ENCODE measurements at regions not wholly inside any gene's neighbourhood (a gene's known extent, or its start where the extent isn't known, plus 50 kb on each side); places are given as distances from the start of the nearest gene placed in this dataset.
"Not testable (repeated sequence)": the region's sequence is repeated elsewhere in the genome, so short reads cannot be mapped to it uniquely, and the experiment has no call there.

DNA sequence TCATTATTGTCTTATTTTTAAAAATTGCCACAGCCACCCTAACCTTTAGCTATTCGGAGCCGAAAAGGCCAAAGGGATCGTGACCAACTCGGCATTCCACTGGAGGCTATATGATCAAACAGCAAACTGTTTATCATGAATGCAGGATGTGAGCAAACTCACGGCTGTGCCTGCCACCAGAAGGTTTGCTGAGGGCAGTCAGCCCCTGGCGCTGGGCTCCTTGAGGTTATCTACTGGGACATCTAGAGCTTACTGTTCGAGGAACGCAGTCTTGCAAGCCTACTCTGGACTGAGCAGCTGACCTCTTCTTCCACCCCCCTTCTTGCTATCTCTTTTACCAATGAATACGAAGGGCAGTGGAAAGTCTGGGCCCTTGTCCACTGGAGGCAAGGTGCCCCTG, 231.5 kb upstream of the TARS1 start:
- Histone ChIP-seq H3K4me3 (no peak overlapping the region), H3K36me3 (no peaks in the 10 kb centered on the region), H3K27me3 (no peaks in the 10 kb centered on the region), H3K4me1 (no peaks in the 10 kb centered on the region), H3K9me3 (no peaks in the 10 kb centered on the region), H3K27ac (no peak overlapping the region)
- no peak for DNase-seq (ENCODE audit: low spot score in 2 of 2)
- 82% methylated on average over 9 of the region's 9 CpGs for WGBS
- TF ChIP-seq POLR2A (IDR thresholded peaks at IDR 0.05) (no peak), EP300 (IDR thresholded peaks at IDR 0.05) (no peak), POLR2AphosphoS5 (IDR thresholded peaks at IDR 0.05) (no peak)
- TF ChIP-seq, protein P1, sequence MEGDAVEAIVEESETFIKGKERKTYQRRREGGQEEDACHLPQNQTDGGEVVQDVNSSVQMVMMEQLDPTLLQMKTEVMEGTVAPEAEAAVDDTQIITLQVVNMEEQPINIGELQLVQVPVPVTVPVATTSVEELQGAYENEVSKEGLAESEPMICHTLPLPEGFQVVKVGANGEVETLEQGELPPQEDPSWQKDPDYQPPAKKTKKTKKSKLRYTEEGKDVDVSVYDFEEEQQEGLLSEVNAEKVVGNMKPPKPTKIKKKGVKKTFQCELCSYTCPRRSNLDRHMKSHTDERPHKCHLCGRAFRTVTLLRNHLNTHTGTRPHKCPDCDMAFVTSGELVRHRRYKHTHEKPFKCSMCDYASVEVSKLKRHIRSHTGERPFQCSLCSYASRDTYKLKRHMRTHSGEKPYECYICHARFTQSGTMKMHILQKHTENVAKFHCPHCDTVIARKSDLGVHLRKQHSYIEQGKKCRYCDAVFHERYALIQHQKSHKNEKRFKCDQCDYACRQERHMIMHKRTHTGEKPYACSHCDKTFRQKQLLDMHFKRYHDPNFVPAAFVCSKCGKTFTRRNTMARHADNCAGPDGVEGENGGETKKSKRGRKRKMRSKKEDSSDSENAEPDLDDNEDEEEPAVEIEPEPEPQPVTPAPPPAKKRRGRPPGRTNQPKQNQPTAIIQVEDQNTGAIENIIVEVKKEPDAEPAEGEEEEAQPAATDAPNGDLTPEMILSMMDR (IDR thresholded peaks at IDR 0.05), result no peak

DNA sequence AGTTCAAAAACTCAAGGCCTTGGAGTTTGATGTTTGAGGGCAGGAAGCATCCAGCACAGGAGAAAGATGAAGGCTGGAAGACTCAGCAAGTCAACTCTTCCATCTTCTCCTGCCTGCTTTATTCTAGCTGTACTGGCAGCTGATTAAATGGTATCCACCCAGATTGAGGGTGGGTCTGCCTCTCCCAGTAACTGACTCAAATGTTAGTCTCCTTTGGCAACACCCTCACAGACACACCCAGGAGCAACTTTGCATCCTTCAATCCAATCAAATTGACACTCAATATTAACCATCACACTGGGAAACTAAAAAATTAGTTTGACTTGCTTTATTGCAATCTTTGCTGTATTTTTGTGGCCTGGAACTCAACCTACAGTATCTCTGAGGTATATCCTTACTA, 230.5 kb upstream of the TARS1 start:
- DNase-seq (ENCODE audit: low spot score in 2 of 2); H3K9me3 ChIP-seq; H3K36me3 ChIP-seq; H3K4me1 ChIP-seq; H3K27ac ChIP-seq; H3K4me3 ChIP-seq; H3K27me3 ChIP-seq: not testable (repeated sequence)

DNA sequence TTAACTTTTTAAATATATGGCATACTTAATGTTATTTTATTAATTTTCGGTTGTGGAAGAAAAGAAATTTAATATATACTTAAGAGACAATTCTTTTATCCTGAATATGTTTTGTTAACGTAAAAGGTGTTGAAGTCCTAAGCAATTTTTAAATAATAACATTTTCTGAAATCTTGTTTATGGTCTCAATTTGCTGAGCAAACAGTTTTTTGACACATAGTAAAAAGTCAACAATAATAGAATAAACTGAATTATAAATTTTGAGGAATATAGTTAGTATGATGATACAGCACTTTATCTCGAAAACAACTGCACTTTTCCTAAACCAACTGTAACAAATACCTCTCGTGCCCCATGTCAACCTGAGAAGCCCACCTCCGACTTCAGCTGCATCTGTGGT, 229.8 kb upstream of the TARS1 start:
- H3K36me3 ChIP-seq, result no peaks in the 10 kb centered on the region
- no peaks in the 10 kb centered on the region for H3K4me1 ChIP-seq
- DNase-seq (ENCODE audit: low spot score in 2 of 2), result no peak
- no peaks in the 10 kb centered on the region for H3K27me3 ChIP-seq
- WGBS, result 93% methylated on average over 5 of the region's 5 CpGs
- no peaks in the 10 kb centered on the region for H3K9me3 ChIP-seq
- TF ChIP-seq POLR2A (IDR thresholded peaks at IDR 0.05) (no peak), EP300 (IDR thresholded peaks at IDR 0.05) (no peak), POLR2AphosphoS5 (IDR thresholded peaks at IDR 0.05) (no peak)
- TF ChIP-seq, protein P1 (IDR thresholded peaks at IDR 0.05), result no peak
- no peak overlapping the region for H3K4me3 ChIP-seq
- H3K27ac ChIP-seq, result no peak overlapping the region

DNA sequence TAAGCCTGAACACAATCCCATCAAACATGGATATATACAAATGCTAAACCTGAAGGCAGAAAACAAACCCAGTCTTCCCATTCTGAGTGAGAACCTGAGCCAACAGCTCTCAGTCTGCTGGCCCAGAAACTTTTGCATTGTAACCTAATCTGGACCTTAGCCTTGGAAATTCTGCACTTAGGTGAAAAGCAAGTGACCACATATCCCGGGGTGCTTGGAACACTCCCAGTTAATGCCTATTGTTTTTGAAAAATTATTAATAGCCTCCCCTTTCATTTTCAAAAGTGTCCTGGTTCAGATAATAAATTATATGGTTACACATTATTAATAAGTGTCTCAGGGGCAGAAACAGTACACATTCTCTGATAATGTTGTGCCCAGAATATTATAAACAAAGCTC, 228.3 kb upstream of the TARS1 start:
- 44% methylated on average over 1 of the region's 1 CpG for WGBS
- no peaks in the 10 kb centered on the region for H3K4me1 ChIP-seq
- no peak overlapping the region for H3K4me3 ChIP-seq
- no peak overlapping the region for H3K27ac ChIP-seq
- no peaks in the 10 kb centered on the region for H3K9me3 ChIP-seq
- no peak for DNase-seq (ENCODE audit: low spot score in 2 of 2)
- no peaks in the 10 kb centered on the region for H3K36me3 ChIP-seq
- no peaks in the 10 kb centered on the region for H3K27me3 ChIP-seq
- TF ChIP-seq EP300 (IDR thresholded peaks at IDR 0.05), result no peak
- no peak for TF ChIP-seq POLR2A (IDR thresholded peaks at IDR 0.05)
- TF ChIP-seq POLR2AphosphoS5 (IDR thresholded peaks at IDR 0.05), result no peak
- TF ChIP-seq, protein P1 (IDR thresholded peaks at IDR 0.05), result no peak

DNA sequence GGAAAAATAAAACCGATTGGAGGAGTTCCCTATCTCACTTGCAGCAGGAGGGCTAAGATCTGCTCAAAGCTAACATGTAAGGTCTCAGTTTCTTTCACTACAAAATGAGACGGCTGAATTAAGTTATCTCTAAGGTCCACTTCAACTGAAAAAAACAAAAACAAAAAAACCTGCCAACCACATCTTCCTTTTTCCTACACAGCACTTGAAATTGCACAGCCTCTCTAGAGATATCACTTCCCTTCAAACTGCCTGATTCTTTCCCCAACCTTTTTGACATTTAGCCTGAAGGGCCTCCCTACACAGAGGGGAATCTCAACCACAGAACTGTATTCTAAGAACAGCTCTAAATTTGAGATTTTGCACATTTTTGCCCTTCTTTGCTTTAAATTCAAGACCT, 227.9 kb upstream of the TARS1 start:
- WGBS, result 48% methylated on average over 2 of the region's 2 CpGs
- Histone ChIP-seq H3K9me3 (no peaks in the 10 kb centered on the region), H3K36me3 (no peaks in the 10 kb centered on the region), H3K4me3 (no peak overlapping the region), H3K27me3 (no peaks in the 10 kb centered on the region), H3K27ac (no peak overlapping the region), H3K4me1 (no peaks in the 10 kb centered on the region)
- DNase-seq (ENCODE audit: low spot score in 2 of 2), result no peak
- TF ChIP-seq EP300 (IDR thresholded peaks at IDR 0.05) (no peak), POLR2A (IDR thresholded peaks at IDR 0.05) (no peak), POLR2AphosphoS5 (IDR thresholded peaks at IDR 0.05) (no peak)
- TF ChIP-seq, protein P1 (IDR thresholded peaks at IDR 0.05), result no peak

DNA sequence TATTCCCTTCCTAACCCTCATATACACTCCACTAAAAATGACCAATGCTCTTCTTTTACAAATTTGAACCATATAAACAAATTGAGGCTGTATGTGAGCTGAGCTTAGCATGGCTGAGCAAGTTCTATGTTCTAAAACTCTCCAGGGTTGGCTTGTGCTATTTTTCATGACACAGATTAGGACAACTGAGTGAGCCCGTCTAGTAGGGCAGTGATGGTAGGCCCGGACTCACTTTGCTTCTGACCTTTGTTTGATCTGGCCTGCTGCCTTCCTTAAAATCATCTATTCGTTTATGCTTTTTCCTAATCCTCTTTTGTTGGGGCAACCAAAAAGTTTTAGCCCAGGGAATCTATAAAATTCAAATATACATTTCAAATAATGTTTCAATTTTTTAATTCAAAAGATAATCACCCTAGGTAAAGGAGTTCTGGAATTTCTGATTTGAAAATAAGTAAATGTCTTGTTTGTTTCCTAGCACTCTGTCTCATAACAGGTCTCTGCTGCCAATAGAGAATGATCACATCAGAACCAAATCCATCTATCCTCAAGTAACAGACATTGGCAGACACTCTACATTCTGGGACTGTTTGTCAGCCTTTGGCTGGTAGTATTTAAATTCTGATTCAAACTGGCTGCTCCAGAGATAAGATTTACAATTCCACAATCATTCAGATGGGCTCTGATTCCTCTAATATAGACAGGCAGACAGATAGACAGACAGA, 217.0 kb upstream of the TARS1 start:
- H3K4me1 ChIP-seq, result no peaks in the 10 kb centered on the region
- H3K27me3 ChIP-seq, result no peaks in the 10 kb centered on the region
- TF ChIP-seq POLR2AphosphoS5 (IDR thresholded peaks at IDR 0.05) (no peak), POLR2A (IDR thresholded peaks at IDR 0.05) (no peak), EP300 (IDR thresholded peaks at IDR 0.05) (no peak)
- TF ChIP-seq, protein P1 (IDR thresholded peaks at IDR 0.05), result no peak
- 40% methylated on average over 3 of the region's 3 CpGs for WGBS
- no peaks in the 10 kb centered on the region for H3K36me3 ChIP-seq
- H3K9me3 ChIP-seq, result no peaks in the 10 kb centered on the region
- DNase-seq (ENCODE audit: low spot score in 2 of 2), result no peak
- no peak overlapping the region for H3K4me3 ChIP-seq
- H3K27ac ChIP-seq, result no peak overlapping the region

Measured in suprapubic skin (tissue), 4 donors.